ENCODE measurements at regions not wholly inside any gene's neighbourhood (a gene's known extent, or its start where the extent isn't known, plus 50 kb on each side); places are given as distances from the start of the nearest gene placed in this dataset.

DNA sequence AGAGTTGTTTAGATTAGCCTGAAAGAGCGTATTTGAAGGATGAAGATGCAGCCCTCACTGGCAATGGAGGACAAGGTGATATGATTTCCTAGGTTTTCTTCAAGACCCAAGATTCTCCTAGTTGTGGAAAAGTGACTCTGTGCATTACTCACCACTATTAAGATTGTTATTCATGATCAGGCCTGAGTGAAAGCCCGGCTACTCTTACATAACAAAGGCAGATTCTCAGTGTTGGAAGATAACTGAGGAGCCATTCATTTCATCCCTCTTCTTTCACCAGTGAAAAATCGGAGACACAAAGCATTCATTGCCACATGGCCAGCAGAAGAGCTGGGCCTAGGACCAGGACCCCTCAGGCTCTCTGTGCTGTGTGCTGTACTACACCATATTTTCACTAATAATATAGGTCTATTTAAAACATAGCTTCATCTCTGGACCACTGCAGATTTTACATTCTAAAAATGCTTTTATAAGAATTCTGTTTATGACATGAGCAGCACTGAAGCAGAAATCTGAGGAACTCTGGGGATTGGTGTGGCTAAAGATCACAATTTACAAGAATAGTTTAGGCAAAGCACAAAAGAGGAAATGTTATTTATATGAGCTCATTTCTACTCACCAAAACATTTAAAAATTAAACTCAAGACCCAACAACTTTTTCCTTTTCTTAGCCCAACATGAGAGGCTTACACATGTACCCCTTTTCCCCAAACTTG is 181.9 kb upstream of the CCN2 start:
- Histone ChIP-seq H4K8ac (replicated peaks; ENCODE audit: insufficient read length, low read depth, low read length) (no peak overlapping the region), H4K91ac (ENCODE audit: insufficient read length, low read depth, low read length) (no peak overlapping the region)
- no peaks in the 10 kb centered on the region; a peak in 1 of 7 replicates for H3K36me3 Mint-ChIP-seq (ENCODE audit: insufficient read depth in 1 of 3, low read depth in 3 of 3)

More for the DNA sequence above, 181.9 kb upstream of the CCN2 start:
- no peaks in the 10 kb centered on the region for H3K27me3 ChIP-seq (ENCODE audit: insufficient read depth, low read length)
- Mint-ChIP-seq H3K27ac (peak overlapping the region in 2 of 3 experiments; percentile 16 to 26; a peak in 1 of 7 replicates), H3K9me3 (no peaks in the 10 kb centered on the region), H3K4me3 (no peak overlapping the region), H3K4me1 (peaks cover 33% of the 10 kb centered on the region in 2 experiments), H3K27me3 (ENCODE audit: low read depth) (no peaks in the 10 kb centered on the region)
- no CpG with 5 or more reads among the region's 3 CpGs for WGBS (ENCODE audit: extremely low coverage, insufficient read length, low lambda C conversion rate)
- H2BK5ac ChIP-seq (ENCODE audit: insufficient read length, low read length): no peak overlapping the region
- no peak overlapping the region for H2BK20ac ChIP-seq (ENCODE audit: low read depth, low read length, poor library complexity, severe bottlenecking)
- H2AK5ac ChIP-seq (ENCODE audit: insufficient read length, low read length): no peak overlapping the region
- H3K9ac ChIP-seq (ENCODE audit: extremely low read depth, insufficient read length, low read length): no peak overlapping the region
- no peaks in the 10 kb centered on the region for H4K20me1 ChIP-seq (ENCODE audit: control insufficient read depth, insufficient read depth, insufficient read length)
- H2BK15ac ChIP-seq (ENCODE audit: low read depth, low read length): no peak overlapping the region
- H3K23me2 ChIP-seq (ENCODE audit: insufficient read length, low read depth, low read length, poor library complexity, severe bottlenecking): no peaks in the 10 kb centered on the region
- H3K23ac ChIP-seq (ENCODE audit: insufficient read length, low read depth, low read length): no peak overlapping the region
- H2AFZ ChIP-seq (ENCODE audit: low read length): no peak overlapping the region
- no peak overlapping the region for H3K18ac ChIP-seq (ENCODE audit: insufficient read length, low read depth, low read length)
- TF ChIP-seq, protein P1, sequence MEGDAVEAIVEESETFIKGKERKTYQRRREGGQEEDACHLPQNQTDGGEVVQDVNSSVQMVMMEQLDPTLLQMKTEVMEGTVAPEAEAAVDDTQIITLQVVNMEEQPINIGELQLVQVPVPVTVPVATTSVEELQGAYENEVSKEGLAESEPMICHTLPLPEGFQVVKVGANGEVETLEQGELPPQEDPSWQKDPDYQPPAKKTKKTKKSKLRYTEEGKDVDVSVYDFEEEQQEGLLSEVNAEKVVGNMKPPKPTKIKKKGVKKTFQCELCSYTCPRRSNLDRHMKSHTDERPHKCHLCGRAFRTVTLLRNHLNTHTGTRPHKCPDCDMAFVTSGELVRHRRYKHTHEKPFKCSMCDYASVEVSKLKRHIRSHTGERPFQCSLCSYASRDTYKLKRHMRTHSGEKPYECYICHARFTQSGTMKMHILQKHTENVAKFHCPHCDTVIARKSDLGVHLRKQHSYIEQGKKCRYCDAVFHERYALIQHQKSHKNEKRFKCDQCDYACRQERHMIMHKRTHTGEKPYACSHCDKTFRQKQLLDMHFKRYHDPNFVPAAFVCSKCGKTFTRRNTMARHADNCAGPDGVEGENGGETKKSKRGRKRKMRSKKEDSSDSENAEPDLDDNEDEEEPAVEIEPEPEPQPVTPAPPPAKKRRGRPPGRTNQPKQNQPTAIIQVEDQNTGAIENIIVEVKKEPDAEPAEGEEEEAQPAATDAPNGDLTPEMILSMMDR (conservative IDR thresholded peaks at IDR 0.05): no peak
- H3T11ph ChIP-seq (ENCODE audit: low read length): no peak overlapping the region
- no peaks in the 10 kb centered on the region for H3K79me2 ChIP-seq (ENCODE audit: insufficient read depth, low read length)
- H3K79me1 ChIP-seq (ENCODE audit: insufficient read depth, low read depth, low read length, poor library complexity, severe bottlenecking): no peaks in the 10 kb centered on the region
- H2BK120ac ChIP-seq (ENCODE audit: low read depth, low read length, poor library complexity, severe bottlenecking): no peak overlapping the region
- no peak overlapping the region for H3K4me2 ChIP-seq (ENCODE audit: insufficient read depth, insufficient read length, low read length)
- no peak overlapping the region for H3K4ac ChIP-seq (ENCODE audit: low read depth, low read length)
- H3K27ac ChIP-seq (ENCODE audit: insufficient read length, low read depth, low read length): no peak overlapping the region
- H3K56ac ChIP-seq (ENCODE audit: insufficient read length, low read depth, low read length): no peak overlapping the region
- no peak overlapping the region for H3K14ac ChIP-seq (ENCODE audit: insufficient read depth, low read length)
- no peaks in the 10 kb centered on the region for H3K9me3 ChIP-seq (ENCODE audit: control insufficient read depth, low read depth, low read length)
- no peak for DNase-seq
- peaks cover 17% of the 10 kb centered on the region; the same call in 1 of the 2 replicates for H3K4me1 ChIP-seq (ENCODE audit: insufficient read depth, low read length)
- H2BK12ac ChIP-seq (ENCODE audit: insufficient read length, low read depth, low read length): no peak overlapping the region
- no peak overlapping the region for H4K5ac ChIP-seq (ENCODE audit: insufficient read length, low read depth, low read length)
